ENCODE measurements at regions not wholly inside any gene's neighbourhood (a gene's known extent, or its start where the extent isn't known, plus 50 kb on each side); places are given as distances from the start of the nearest gene placed in this dataset.

- no peaks in the 10 kb centered on the region for H3K27me3 ChIP-seq (ENCODE audit: insufficient read depth, low read length)
- H2AK5ac ChIP-seq (ENCODE audit: insufficient read length, low read length): no peak overlapping the region
- H3K79me2 ChIP-seq (ENCODE audit: insufficient read depth, low read length): no peaks in the 10 kb centered on the region
- H3K4me1 ChIP-seq (ENCODE audit: insufficient read depth, low read length): no peaks in the 10 kb centered on the region
- no CpG with 5 or more reads among the region's 4 CpGs for WGBS (ENCODE audit: extremely low coverage, insufficient read length, low lambda C conversion rate)
- H2BK5ac ChIP-seq (ENCODE audit: insufficient read length, low read length): no peak overlapping the region
- no peak overlapping the region for H3K56ac ChIP-seq (ENCODE audit: insufficient read length, low read depth, low read length)
- H3K4ac ChIP-seq (ENCODE audit: low read depth, low read length): no peak overlapping the region
- Mint-ChIP-seq H3K27me3 (ENCODE audit: low read depth) (no peaks in the 10 kb centered on the region), H3K36me3 (ENCODE audit: insufficient read depth in 1 of 3, low read depth in 3 of 3) (peaks cover 3 to 50% (median 13%) of the 10 kb centered on the region in 3 experiments; a peak in 5 of 7 replicates), H3K4me3 (no peak overlapping the region), H3K4me1 (no peaks in the 10 kb centered on the region), H3K27ac (no peak overlapping the region), H3K9me3 (peaks cover 18 to 30% of the 10 kb centered on the region in 2 experiments; a peak in 4 of 5 replicates)
- H3T11ph ChIP-seq (ENCODE audit: low read length): no peak overlapping the region
- H2BK120ac ChIP-seq (ENCODE audit: low read depth, low read length, poor library complexity, severe bottlenecking): no peak overlapping the region
- H2AFZ ChIP-seq (ENCODE audit: low read length): no peak overlapping the region
- no peak overlapping the region for H4K5ac ChIP-seq (ENCODE audit: insufficient read length, low read depth, low read length)
- H4K8ac ChIP-seq (replicated peaks; ENCODE audit: insufficient read length, low read depth, low read length): no peak overlapping the region
- no peak overlapping the region for H3K9ac ChIP-seq (ENCODE audit: extremely low read depth, insufficient read length, low read length)
- H3K9me3 ChIP-seq (ENCODE audit: control insufficient read depth, low read depth, low read length): no peaks in the 10 kb centered on the region
- H2BK12ac ChIP-seq (ENCODE audit: insufficient read length, low read depth, low read length): no peak overlapping the region
- H3K4me2 ChIP-seq (ENCODE audit: insufficient read depth, insufficient read length, low read length): no peak overlapping the region
- no peak overlapping the region for H3K14ac ChIP-seq (ENCODE audit: insufficient read depth, low read length)
- H2BK15ac ChIP-seq (ENCODE audit: low read depth, low read length): no peak overlapping the region
- H3K79me1 ChIP-seq (ENCODE audit: insufficient read depth, low read depth, low read length, poor library complexity, severe bottlenecking): no peaks in the 10 kb centered on the region
- TF ChIP-seq CTCF (conservative IDR thresholded peaks at IDR 0.05): no peak
- H3K23ac ChIP-seq (ENCODE audit: insufficient read length, low read depth, low read length): no peak overlapping the region
- H3K23me2 ChIP-seq (ENCODE audit: insufficient read length, low read depth, low read length, poor library complexity, severe bottlenecking): no peaks in the 10 kb centered on the region
- no peak overlapping the region for H3K27ac ChIP-seq (ENCODE audit: insufficient read length, low read depth, low read length)
- no peak overlapping the region for H3K18ac ChIP-seq (ENCODE audit: insufficient read length, low read depth, low read length)
- no peaks in the 10 kb centered on the region for H4K20me1 ChIP-seq (ENCODE audit: control insufficient read depth, insufficient read depth, insufficient read length)
- no peak overlapping the region for H4K91ac ChIP-seq (ENCODE audit: insufficient read length, low read depth, low read length)
- DNase-seq: no peak
- H2BK20ac ChIP-seq (ENCODE audit: low read depth, low read length, poor library complexity, severe bottlenecking): no peak overlapping the region
Measured at GRCh38 chr15:36080759-36081158, 498.7 kb upstream of the CDIN1 start.

Measured in H9 (cell line).